Type B pancreatic cell (in vitro differentiated cells): ENCODE measurements at regions not wholly inside any gene's neighbourhood (a gene's known extent, or its start where the extent isn't known, plus 50 kb on each side); places are given as distances from the start of the nearest gene placed in this dataset.

Experiments used
- DNase-seq: peaks from one replicate; pipeline ENCODE4 v3.0.0; 2021; ENCODE audit warnings: mixed read lengths; ENCODE audit not compliant: unreplicated experiment; ENCODE audit errors: extremely low spot score
- H3K27ac Mint-ChIP-seq: 2 replicates; pipeline ENCODE4 v1.8.0; 2021; ENCODE audit warnings: mild to moderate bottlenecking, mixed read lengths
- H3K27me3 Mint-ChIP-seq: 2 replicates; pipeline ENCODE4 v1.8.0; 2021; ENCODE audit warnings: mixed read lengths
- H3K36me3 Mint-ChIP-seq: 2 replicates; pipeline ENCODE4 v1.8.0; 2021; ENCODE audit warnings: mixed read lengths
- H3K4me1 Mint-ChIP-seq: one replicate; pipeline ENCODE4 v1.8.0; 2021; ENCODE audit warnings: mixed read lengths; ENCODE audit not compliant: unreplicated experiment
- H3K4me3 Mint-ChIP-seq: 2 replicates; pipeline ENCODE4 v1.8.0; 2021; ENCODE audit warnings: mild to moderate bottlenecking, mixed read lengths
- H3K9me3 Mint-ChIP-seq: 2 replicates; pipeline ENCODE4 v1.8.0; 2021; ENCODE audit warnings: mixed read lengths
- CTCF ChIP-seq: fragments of 200-600 bp; sonication (generic); conservative IDR thresholded peaks from 2 replicates; pipeline ENCODE4 v1.5.0; 2021; ENCODE audit warnings: antibody characterized with exemption, mild to moderate bottlenecking

- Mint-ChIP-seq H3K4me1 (peaks cover 10% of the 10 kb centered on the region), H3K27ac (no peak overlapping the region), H3K27me3 (no peaks in the 10 kb centered on the region), H3K36me3 (no peaks in the 10 kb centered on the region), H3K9me3 (no peaks in the 10 kb centered on the region), H3K4me3 (no peak overlapping the region)
- TF ChIP-seq CTCF: no peak
- no peak for DNase-seq
Measured at GRCh38 chr4:136653640-136654406, 878.5 kb downstream of the PCDH18 start.

DNA sequence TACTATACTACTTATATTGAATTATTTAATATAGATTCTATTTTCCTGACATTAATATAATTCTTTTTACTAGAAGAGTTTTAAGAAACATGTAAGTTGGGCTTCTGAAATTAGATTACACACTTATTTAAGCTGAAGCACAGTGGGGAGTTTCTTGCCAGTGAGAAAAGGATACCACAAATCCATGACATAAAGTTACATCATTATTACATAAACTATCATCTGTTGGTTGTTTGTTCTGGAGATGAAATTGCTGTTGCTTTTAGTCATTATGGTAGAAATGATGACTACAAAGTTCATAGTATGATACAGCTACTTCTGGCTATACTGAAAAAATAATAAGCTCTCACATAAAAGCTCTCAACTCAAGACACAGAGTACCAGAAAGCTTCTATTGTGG is 880.4 kb downstream of the PCDH18 start:
- no peak for DNase-seq
- no peak overlapping the region for H3K4me3 Mint-ChIP-seq
- no peaks in the 10 kb centered on the region for H3K36me3 Mint-ChIP-seq
- H3K9me3 Mint-ChIP-seq: no peaks in the 10 kb centered on the region
- TF ChIP-seq CTCF: no peak
- H3K4me1 Mint-ChIP-seq: peaks cover 10% of the 10 kb centered on the region
- H3K27me3 Mint-ChIP-seq: no peaks in the 10 kb centered on the region
- no peak overlapping the region for H3K27ac Mint-ChIP-seq

- TF ChIP-seq CTCF: no peak
- Mint-ChIP-seq H3K27ac (no peak overlapping the region), H3K27me3 (no peaks in the 10 kb centered on the region), H3K36me3 (no peaks in the 10 kb centered on the region), H3K4me3 (no peak overlapping the region), H3K9me3 (no peaks in the 10 kb centered on the region), H3K4me1 (peaks cover 10% of the 10 kb centered on the region)
- DNase-seq: no peak
Measured at GRCh38 chr4:136651278-136651667, 881.0 kb downstream of the PCDH18 start.

GRCh38 chr4:136650541-136651277 is 881.6 kb downstream of the PCDH18 start:
- TF ChIP-seq CTCF: no peak
- no peak for DNase-seq
- H3K4me3 Mint-ChIP-seq: no peak overlapping the region
- H3K27ac Mint-ChIP-seq: no peak overlapping the region
- no peaks in the 10 kb centered on the region for H3K9me3 Mint-ChIP-seq
- H3K4me1 Mint-ChIP-seq: peaks cover 10% of the 10 kb centered on the region
- no peaks in the 10 kb centered on the region for H3K27me3 Mint-ChIP-seq
- H3K36me3 Mint-ChIP-seq: no peaks in the 10 kb centered on the region

DNA sequence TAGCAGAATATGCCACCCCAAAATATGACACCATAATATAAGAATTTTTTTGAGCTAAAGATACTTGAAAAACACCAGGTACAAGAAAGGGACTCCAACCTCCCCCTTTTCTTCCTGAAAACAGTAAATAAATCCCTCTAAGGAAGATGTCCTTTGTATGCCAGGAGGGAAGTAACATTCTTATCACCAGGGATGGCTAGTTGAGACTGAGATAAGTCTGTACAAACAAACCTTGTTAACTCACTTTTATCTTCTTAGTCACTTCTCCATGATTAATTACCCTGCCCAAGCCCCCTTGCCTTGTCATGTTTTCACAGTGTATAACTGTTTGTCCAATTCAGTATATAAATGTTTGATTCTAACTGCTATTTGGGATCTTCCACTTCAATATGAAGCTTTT is 888.0 kb downstream of the PCDH18 start:
- H3K27me3 Mint-ChIP-seq: no peaks in the 10 kb centered on the region
- H3K36me3 Mint-ChIP-seq: no peaks in the 10 kb centered on the region
- H3K9me3 Mint-ChIP-seq: no peaks in the 10 kb centered on the region
- DNase-seq: no peak
- H3K27ac Mint-ChIP-seq: no peak overlapping the region
- no peak for TF ChIP-seq CTCF
- no peaks in the 10 kb centered on the region for H3K4me1 Mint-ChIP-seq
- H3K4me3 Mint-ChIP-seq: no peak overlapping the region
